ENCODE measurements at regions not wholly inside any gene's neighbourhood (a gene's known extent, or its start where the extent isn't known, plus 50 kb on each side); places are given as distances from the start of the nearest gene placed in this dataset.
A peak's percentile ranks its signal among the peaks of the same experiment; 100 is the strongest.

DNA sequence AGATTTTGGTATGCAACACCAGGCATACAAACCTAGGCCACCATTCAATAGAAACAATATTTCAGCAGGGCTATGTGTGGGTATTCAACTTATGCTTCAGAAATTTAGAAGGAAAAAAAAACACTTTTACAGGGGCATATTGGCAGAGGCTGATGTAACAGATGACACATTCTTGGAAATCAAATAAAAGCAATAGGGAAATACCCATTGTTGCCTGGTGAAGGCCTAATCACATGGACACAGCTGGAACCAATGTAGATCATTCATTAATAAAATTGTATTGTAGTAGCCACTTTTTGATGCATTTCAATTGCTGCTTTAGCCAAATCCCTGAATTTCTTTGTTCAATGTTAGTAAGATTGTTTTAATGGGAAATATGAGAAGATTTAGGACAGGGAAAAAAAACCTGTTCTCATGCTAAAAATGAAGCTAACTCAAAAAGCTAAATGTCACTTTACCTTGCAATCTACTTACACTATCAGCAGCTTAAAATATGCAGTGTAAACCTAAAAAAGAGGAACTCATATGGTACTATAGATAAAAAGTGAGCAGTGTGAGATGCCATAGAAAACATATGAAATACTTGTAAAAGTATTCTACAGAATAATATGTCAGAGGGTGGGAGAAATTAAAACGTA is 289.4 kb downstream of the ZEB2 start (continued):
- TF ChIP-seq PTRF (tag; IDR thresholded peaks at IDR 0.05) (no peak), TFE3 (CRISPR knock-in tag; IDR thresholded peaks at IDR 0.05) (no peak), BDP1 (IDR thresholded peaks at IDR 0.05; ENCODE audit: insufficient read depth, insufficient read length) (no peak), XRCC3 (IDR thresholded peaks at IDR 0.05) (no peak), FOXP1 (CRISPR knock-in tag; IDR thresholded peaks at IDR 0.05) (no peak), TAF15 (IDR thresholded peaks at IDR 0.05; ENCODE audit: low read depth, low read length) (no peak), BHLHE40 (IDR thresholded peaks at IDR 0.05; ENCODE audit: low read length) (no peak), CAMTA2 (CRISPR knock-in tag; conservative IDR thresholded peaks at IDR 0.05) (no peak), RFX5 (IDR thresholded peaks at IDR 0.05; ENCODE audit: low read depth, low read length) (no peak), KLF1 (tag; IDR thresholded peaks at IDR 0.05) (no peak), RUNX1 (IDR thresholded peaks at IDR 0.05; ENCODE audit: low read depth) (no peak), TCF3 (CRISPR knock-in tag; IDR thresholded peaks at IDR 0.05) (peak; percentile 81), MTA1 (IDR thresholded peaks at IDR 0.05; ENCODE audit: borderline replicate concordance) (peak; percentile 51; the same call in 1 of the 2 replicates), ETV1 (tag; conservative IDR thresholded peaks at IDR 0.05; ENCODE audit: low read depth) (no peak), ZNF766 (CRISPR knock-in tag; conservative IDR thresholded peaks at IDR 0.05) (peak; percentile 84), ZNF239 (CRISPR knock-in tag; IDR thresholded peaks at IDR 0.05) (no peak), ZNF699 (CRISPR knock-in tag; IDR thresholded peaks at IDR 0.05; ENCODE audit: insufficient replicate concordance) (no peak), NCOA2 (IDR thresholded peaks at IDR 0.05; ENCODE audit: partially characterized antibody in 2 of 2) (no peak), HIVEP1 (CRISPR knock-in tag; IDR thresholded peaks at IDR 0.05) (no peak), RFX1 (IDR thresholded peaks at IDR 0.05) (peak; percentile 53), ZNF696 (CRISPR knock-in tag; conservative IDR thresholded peaks at IDR 0.05) (no peak), POLR2AphosphoS5 (IDR thresholded peaks at IDR 0.05; ENCODE audit: control insufficient read depth, insufficient read depth, low read depth, low read length) (no peak), TBP (optimal IDR thresholded peaks at IDR 0.05; ENCODE audit: low read depth, low read length) (no peak), ZNF695 (CRISPR knock-in tag; IDR thresholded peaks at IDR 0.05) (no peak), HNRNPUL1 (IDR thresholded peaks at IDR 0.05; ENCODE audit: low read length) (no peak), ZFPM2 (CRISPR knock-in tag; IDR thresholded peaks at IDR 0.05) (no peak)
- TF ChIP-seq, protein P1, sequence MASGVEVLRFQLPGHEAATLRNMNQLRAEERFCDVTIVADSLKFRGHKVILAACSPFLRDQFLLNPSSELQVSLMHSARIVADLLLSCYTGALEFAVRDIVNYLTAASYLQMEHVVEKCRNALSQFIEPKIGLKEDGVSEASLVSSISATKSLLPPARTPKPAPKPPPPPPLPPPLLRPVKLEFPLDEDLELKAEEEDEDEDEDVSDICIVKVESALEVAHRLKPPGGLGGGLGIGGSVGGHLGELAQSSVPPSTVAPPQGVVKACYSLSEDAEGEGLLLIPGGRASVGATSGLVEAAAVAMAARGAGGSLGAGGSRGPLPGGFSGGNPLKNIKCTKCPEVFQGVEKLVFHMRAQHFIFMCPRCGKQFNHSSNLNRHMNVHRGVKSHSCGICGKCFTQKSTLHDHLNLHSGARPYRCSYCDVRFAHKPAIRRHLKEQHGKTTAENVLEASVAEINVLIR (CRISPR knock-in tag; IDR thresholded peaks at IDR 0.05) = no peak
- TF ChIP-seq, protein P2, sequence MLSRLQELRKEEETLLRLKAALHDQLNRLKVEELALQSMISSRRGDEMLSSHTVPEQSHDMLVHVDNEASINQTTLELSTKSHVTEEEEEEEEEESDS (CRISPR knock-in tag; IDR thresholded peaks at IDR 0.05) = no peak
